Lower leg skin (tissue), 3 donors: ENCODE measurements at regions not wholly inside any gene's neighbourhood (a gene's known extent, or its start where the extent isn't known, plus 50 kb on each side); places are given as distances from the start of the nearest gene placed in this dataset.
"Not testable (repeated sequence)": the region's sequence is repeated elsewhere in the genome, so short reads cannot be mapped to it uniquely, and the experiment has no call there.

Source experiments
- DNase-seq, 2 donors: peaks; one replicate each; pipeline ENCODE4 v3.0.0-alpha.2; 2019; ENCODE audit warnings: low spot score in 2 of 2
- H3K4me3 ChIP-seq: fragments of 200-600 bp; sonication (generic); 2 replicates; pipeline ENCODE4 v1.5.1; 2017; ENCODE audit warnings: mild to moderate bottlenecking, low read depth; ENCODE audit not compliant: poor library complexity, severe bottlenecking
- WGBS, 2 donors: methylation state at CpG; one replicate each; pipeline ENCODE4 v1.1.5; 2018; 5-methylcytosine and 5-hydroxymethylcytosine counted together
- intact Hi-C: fragments of 100-400 bp; cut with DNase I; formaldehyde crosslinking; loops from one replicate; pipeline ENCODE4 v1.15.0; 2023; ENCODE audit warnings: low total_unique reads

DNA sequence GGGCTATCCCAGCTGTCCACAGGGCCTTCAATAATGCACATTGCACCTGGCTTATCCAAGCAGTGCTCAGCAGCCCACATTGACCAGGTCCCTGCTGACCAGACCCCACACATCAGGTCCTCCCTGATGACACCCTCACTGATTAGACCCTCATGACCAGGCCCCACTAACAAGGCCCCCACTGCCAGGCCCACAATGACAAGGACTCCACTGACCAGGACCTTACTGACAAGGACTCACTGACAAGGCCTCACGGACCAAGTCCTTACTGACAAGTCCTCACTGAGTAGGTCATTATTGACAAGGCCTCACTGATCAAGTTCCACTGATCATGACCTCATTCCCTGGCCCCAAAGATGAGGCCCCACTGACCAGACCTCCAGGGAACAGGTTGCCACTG is 3837.8 kb upstream of the OR11H1 start:
- H3K4me3 ChIP-seq, intact Hi-C loops: not testable (repeated sequence)
- WGBS, 2 donors = 82% methylated on average over 1 of the region's 1 CpG; no CpG with 5 or more reads in 1 of the 2 donors
- DNase-seq = peak in 1 of 2 donors; percentile 87

DNA sequence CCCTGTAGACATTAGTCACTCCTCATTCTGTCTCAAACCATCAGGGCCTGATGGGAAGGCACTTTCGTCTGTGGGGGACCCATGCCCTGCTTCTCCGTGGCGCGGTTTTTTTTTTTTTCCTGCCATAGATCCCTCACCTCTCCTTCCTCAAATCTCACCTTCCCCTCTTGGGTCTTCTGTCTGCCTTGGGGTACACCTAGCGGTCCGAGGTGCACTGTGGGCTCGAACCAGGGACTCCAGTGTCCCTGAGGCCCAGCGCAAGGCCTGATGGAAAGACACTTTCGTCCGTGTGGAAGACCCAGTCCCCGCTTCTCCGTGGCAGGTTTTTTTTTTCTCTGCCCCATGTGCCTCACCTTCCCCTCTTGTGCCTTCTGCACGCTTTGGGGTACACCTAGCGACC is 3824.4 kb upstream of the OR11H1 start:
- 54 to 58% methylated on average over 10 to 11 of the region's 14 CpGs for WGBS, 2 donors
- DNase-seq = peak in 1 of 2 donors; percentile 66

DNA sequence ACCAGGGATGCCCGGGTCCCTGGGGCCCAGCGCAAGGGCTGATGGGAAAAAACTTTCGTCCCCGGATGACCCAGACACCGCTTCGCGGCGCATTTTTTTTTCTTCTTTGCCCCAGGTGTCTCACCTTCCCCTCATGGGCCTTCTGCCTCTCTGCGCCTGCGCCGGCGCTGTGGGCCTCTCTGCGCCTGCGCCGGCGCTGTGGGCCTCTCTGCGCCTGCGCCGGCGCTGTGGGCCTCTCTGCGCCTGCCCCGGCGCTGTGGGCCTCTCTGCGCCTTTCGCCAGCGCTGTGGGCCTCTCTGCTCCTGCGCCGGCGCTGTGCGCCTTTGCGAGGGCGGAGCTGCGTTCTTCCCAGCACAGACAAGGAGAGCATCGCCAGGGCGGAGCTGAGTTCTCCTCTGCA is 3821.2 kb upstream of the OR11H1 start:
- intact Hi-C loops, H3K4me3 ChIP-seq, DNase-seq: not testable (repeated sequence)
- WGBS, 2 donors = 68% methylated on average over 9 of the region's 35 CpGs; no CpG with 5 or more reads in 1 of the 2 donors

More for the DNA sequence above, 3824.4 kb upstream of the OR11H1 start:
- H3K4me3 ChIP-seq, intact Hi-C loops: not testable (repeated sequence)
